HUES6 (cell line): ENCODE measurements at regions not wholly inside any gene's neighbourhood (a gene's known extent, or its start where the extent isn't known, plus 50 kb on each side); places are given as distances from the start of the nearest gene placed in this dataset.

ENCODE experiments used
- H3K27ac ChIP-seq: 2 replicates; pipeline ENCODE4 v1.7.0; 2013; ENCODE audit warnings: low read depth, mild to moderate bottlenecking, low read length, inconsistent platforms
- H3K27me3 ChIP-seq: 2 replicates; pipeline ENCODE4 v1.6.1; 2013; ENCODE audit warnings: low read length; ENCODE audit not compliant: control insufficient read depth, insufficient read depth
- H3K36me3 ChIP-seq: 2 replicates; pipeline ENCODE4 v1.6.1; 2013; ENCODE audit warnings: low read length; ENCODE audit not compliant: control insufficient read depth, insufficient read depth
- H3K4me1 ChIP-seq: 2 replicates; pipeline ENCODE4 v1.6.1; 2013; ENCODE audit warnings: low read length; ENCODE audit not compliant: control insufficient read depth, insufficient read depth
- H3K4me3 ChIP-seq: 2 replicates; pipeline ENCODE4 v1.5.1; 2013; ENCODE audit warnings: low read depth, low read length
- H3K9ac ChIP-seq: one replicate; pipeline ENCODE4 v1.6.1; 2013; ENCODE audit warnings: mild to moderate bottlenecking, low read length
- H3K9me3 ChIP-seq: 2 replicates; pipeline ENCODE4 v1.6.1; 2013; ENCODE audit warnings: low read depth, low read length; ENCODE audit not compliant: control insufficient read depth, insufficient read depth

DNA sequence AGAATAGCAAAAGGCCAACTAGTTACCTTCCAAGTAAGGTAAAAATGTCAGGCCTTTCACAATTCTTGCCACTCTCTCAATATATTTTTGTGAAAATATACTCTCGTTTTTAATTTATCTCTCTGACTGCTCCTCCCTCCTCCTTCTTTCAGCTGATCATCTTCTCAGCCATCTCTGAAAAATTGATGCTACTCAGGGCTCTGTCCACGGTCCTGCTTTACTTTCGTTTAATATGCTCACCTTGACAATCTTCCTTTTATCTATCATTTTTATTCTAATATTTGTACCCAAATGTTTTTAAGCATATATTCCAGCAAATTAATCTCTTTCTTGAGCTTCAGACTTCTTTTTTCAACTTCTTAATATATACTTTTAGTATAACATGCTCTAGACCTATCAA, 1362.1 kb downstream of the ROBO1 start:
- H3K36me3 ChIP-seq = no peaks in the 10 kb centered on the region
- no peaks in the 10 kb centered on the region for H3K9me3 ChIP-seq
- H3K9ac ChIP-seq = no peak overlapping the region
- H3K27ac ChIP-seq = no peak overlapping the region
- H3K4me1 ChIP-seq = no peaks in the 10 kb centered on the region
- H3K4me3 ChIP-seq = no peak overlapping the region
- H3K27me3 ChIP-seq = no peaks in the 10 kb centered on the region

DNA sequence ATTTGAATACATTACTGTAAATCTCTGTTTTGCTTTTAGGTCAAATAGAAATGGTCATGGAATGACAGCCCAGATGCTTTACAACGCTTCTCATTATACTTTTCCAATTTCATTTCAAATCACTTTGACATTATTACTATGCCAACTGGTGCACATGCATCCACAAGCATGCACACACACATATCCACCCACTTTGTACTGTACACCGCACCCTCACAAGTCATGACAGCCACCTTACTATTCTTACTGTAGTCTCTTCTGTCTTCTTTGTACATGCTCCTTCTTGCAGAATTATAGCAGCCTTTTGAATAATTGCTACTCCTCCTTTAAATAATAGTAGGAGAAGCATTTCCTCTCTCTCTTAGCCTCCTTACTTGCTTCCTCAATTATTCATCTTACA, 1361.4 kb downstream of the ROBO1 start:
- Histone ChIP-seq H3K27me3 (no peaks in the 10 kb centered on the region), H3K9me3 (no peaks in the 10 kb centered on the region), H3K27ac (no peak overlapping the region), H3K36me3 (no peaks in the 10 kb centered on the region), H3K9ac (no peak overlapping the region), H3K4me1 (no peaks in the 10 kb centered on the region), H3K4me3 (no peak overlapping the region)

DNA sequence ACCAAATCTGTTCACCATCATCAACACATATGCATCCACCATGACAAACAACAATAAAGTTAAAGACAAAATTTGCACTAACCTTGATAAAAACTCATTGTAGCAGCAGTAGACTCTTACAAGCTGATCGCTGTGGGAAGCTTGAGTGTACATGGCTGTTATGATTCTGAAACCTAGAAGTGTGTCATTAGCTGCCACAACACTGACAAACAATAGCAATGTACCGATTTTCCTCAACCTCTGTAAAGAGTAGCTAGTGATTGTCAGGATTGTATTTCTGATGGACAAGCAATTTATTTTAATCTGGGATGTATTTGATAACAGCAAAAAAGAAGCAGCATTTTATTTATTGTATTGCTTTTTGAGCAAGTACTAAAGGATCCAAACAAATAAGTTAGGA, 1357.7 kb downstream of the ROBO1 start:
- Histone ChIP-seq H3K27me3 (no peaks in the 10 kb centered on the region), H3K4me1 (no peaks in the 10 kb centered on the region), H3K36me3 (no peaks in the 10 kb centered on the region), H3K4me3 (no peak overlapping the region), H3K9ac (no peak overlapping the region), H3K9me3 (no peaks in the 10 kb centered on the region), H3K27ac (no peak overlapping the region)

DNA sequence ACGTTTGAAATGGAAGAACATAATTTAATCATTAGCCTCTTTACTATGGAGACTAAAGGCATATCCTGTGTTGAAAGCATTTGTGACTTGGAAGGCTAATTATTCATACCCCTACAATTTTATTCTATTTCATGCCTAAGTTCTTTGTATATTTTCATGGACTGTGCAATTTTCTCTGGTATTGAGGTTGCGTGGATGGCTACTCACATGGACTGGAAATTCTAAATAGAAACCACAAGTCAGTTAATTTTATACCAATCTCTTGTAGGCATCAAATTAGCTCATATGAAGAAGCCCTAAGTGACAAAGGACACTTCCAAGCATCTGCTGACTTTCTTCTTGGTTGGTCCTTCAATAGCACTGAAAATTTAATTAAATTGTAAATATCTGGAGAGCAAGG, 1353.5 kb downstream of the ROBO1 start:
- Histone ChIP-seq H3K9ac (no peak overlapping the region), H3K9me3 (no peaks in the 10 kb centered on the region), H3K36me3 (no peaks in the 10 kb centered on the region), H3K4me3 (no peak overlapping the region), H3K4me1 (no peaks in the 10 kb centered on the region), H3K27me3 (no peaks in the 10 kb centered on the region), H3K27ac (no peak overlapping the region)

DNA sequence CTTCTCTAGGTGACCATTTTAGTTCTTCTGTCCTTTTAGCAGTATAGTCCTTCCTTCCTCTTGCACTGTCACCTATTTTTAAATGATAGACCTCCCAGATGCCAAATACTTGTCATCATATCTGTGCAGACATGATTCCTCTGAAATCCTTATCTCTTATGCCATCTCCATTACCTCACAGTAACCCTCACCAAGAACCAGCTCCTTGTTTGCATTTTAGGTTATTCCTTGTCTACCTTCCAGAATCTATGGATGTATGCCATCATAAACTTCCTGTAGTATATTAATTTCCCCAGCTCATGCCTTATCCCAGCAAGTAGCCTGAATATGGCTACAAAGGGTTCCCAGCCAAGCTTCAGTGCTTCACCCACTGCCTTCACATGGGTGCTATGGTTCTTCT, 1347.2 kb downstream of the ROBO1 start:
- Histone ChIP-seq H3K27me3 (no peaks in the 10 kb centered on the region), H3K36me3 (no peaks in the 10 kb centered on the region), H3K9me3 (no peaks in the 10 kb centered on the region), H3K4me1 (peaks cover 2% of the 10 kb centered on the region; the same call in 1 of the 2 replicates), H3K9ac (no peak overlapping the region), H3K4me3 (no peak overlapping the region), H3K27ac (no peak overlapping the region)

DNA sequence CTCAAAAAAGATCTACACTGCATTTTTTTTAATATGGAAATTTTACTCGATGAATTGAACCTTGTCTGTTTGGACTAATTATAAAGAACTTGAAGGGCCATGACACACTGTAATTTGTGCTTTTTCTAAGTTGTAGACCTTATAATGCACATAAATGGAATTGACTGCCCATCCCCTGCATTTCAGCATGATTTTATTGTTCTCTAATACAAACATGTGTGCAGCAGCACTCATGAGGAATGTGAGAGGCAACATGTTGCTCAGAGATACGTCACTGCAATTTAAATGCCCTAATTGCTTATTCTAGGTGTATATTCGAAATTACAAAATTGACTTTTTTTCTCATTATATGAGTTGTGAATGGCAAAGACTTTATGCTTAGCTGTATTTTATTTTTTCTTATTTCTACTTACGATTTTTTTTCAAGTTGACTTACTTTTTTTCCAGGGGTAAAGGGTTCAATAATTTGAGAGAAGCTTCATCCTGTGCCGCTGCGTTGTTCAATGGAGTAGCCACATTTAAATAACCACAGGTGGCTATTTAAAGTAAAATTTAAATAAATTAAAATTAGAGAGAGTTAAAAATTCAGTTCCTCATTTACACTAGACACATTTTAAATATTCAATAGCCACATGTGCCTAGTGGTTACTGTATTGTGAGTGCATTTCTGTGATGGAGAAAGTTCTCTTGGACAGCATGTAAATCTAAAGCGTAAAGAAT, 1346.4 kb downstream of the ROBO1 start:
- Histone ChIP-seq H3K27me3 (no peaks in the 10 kb centered on the region), H3K9ac (no peak overlapping the region), H3K4me3 (no peak overlapping the region), H3K27ac (no peak overlapping the region), H3K36me3 (no peaks in the 10 kb centered on the region), H3K4me1 (peaks cover 2% of the 10 kb centered on the region; the same call in 1 of the 2 replicates), H3K9me3 (no peaks in the 10 kb centered on the region)

DNA sequence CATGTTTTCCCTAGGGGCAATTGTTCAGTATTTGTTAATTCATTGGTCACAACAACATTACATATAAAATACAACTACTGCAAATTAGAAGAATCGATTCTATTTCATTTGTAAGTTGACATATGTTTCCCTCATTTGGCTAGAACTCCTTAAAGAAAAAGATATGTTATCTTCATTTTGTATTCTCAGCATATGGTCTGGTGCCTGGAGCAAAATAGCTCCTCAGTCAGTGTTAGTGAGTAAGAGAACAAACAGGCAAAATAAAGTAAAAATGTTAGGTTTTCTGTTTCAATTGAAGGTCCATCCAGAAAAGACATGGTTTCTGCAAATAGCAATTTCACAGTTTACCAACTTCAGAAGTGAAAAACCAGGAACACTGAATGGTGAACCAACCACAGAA, 1343.1 kb downstream of the ROBO1 start:
- H3K4me3 ChIP-seq = no peak overlapping the region
- no peaks in the 10 kb centered on the region for H3K9me3 ChIP-seq
- H3K9ac ChIP-seq = no peak overlapping the region
- H3K27me3 ChIP-seq = no peaks in the 10 kb centered on the region
- no peak overlapping the region for H3K27ac ChIP-seq
- peaks cover 2% of the 10 kb centered on the region; the same call in 1 of the 2 replicates for H3K4me1 ChIP-seq
- no peaks in the 10 kb centered on the region for H3K36me3 ChIP-seq

DNA sequence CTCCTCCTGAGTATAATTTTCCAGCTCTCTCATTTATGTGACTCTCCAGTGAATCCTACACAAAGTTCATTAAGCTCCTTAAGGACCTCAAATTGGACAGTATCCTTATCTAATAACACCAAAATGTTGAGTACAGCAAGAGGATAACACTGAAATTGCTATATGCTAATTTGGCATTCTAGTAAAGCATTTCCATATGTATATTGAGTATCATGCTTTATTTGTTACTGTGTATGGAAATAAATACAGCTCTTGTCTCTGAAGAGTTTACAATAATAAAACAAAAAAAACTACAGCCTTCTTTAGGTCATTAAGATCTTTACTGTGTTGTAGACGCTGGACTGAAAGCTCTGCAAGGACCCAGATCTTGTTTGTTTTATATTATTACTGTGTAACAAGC, 1341.3 kb downstream of the ROBO1 start:
- H3K9me3 ChIP-seq = peaks cover 5% of the 10 kb centered on the region
- no peak overlapping the region for H3K9ac ChIP-seq
- no peaks in the 10 kb centered on the region for H3K27me3 ChIP-seq
- H3K27ac ChIP-seq = no peak overlapping the region
- H3K4me3 ChIP-seq = no peak overlapping the region
- peaks cover 2% of the 10 kb centered on the region; the same call in 1 of the 2 replicates for H3K4me1 ChIP-seq
- H3K36me3 ChIP-seq = no peaks in the 10 kb centered on the region

DNA sequence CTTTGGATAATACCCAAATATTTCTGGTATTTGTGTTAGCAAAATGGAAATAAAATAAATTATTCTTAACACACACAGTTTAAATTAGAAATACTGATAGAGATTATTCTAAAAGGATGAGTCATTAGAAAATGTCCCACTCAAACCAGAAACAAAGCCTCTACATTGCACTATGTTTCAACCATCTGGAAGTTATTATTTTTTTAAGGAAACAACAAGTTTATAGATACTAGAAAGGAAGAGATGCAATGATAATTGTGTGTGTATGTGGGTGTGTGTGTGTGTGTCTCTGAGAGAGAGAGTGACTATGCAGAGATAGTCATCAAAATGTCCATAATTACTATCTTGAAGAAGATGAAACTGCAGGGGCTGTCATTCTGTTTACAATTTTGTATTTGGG, 1340.5 kb downstream of the ROBO1 start:
- peaks cover 5% of the 10 kb centered on the region for H3K9me3 ChIP-seq
- H3K4me1 ChIP-seq = no peaks in the 10 kb centered on the region
- no peaks in the 10 kb centered on the region for H3K36me3 ChIP-seq
- H3K27ac ChIP-seq = no peak overlapping the region
- no peak overlapping the region for H3K4me3 ChIP-seq
- H3K27me3 ChIP-seq = no peaks in the 10 kb centered on the region
- no peak overlapping the region for H3K9ac ChIP-seq

DNA sequence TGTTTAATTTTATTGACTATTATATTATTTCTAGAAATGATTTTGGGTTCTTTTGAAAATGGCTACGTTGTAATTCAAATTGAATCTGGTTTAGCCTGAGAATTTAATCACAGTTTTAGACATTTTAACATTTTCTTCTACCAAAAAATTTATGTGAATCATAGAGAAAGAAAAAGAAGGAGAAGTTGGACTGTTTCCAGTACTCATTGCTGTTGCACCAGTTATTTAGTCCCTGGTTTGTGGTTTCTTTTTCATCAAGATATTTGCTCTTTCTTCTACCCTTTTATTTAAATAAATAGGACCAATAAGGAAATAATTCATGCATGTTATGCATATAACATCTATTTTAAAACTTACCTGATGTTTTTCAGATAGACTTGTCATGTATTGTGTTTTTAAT, 1337.1 kb downstream of the ROBO1 start:
- Histone ChIP-seq H3K36me3 (no peaks in the 10 kb centered on the region), H3K27ac (no peak overlapping the region), H3K9me3 (peaks cover 5% of the 10 kb centered on the region), H3K9ac (no peak overlapping the region), H3K4me1 (no peaks in the 10 kb centered on the region), H3K27me3 (no peaks in the 10 kb centered on the region), H3K4me3 (no peak overlapping the region)

DNA sequence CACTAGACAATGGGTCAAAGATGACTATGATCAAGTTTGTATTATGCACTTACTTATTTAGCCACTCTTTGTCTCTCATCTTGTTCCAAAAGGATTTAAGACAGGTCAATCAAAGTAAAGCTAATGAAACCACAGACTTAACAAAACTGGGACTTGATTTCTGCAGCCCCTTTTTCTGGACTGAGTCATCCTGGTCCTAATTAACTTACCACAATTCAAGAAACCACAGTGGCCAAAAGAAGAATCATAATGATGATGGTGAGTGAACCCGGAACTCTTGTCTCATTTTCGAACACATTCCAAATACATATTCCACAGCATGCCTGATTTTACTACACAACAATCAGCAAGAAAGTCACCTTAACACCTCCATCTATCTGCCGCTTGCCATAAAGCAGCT, 1333.0 kb downstream of the ROBO1 start:
- Histone ChIP-seq H3K9me3 (peaks cover 5% of the 10 kb centered on the region), H3K36me3 (no peaks in the 10 kb centered on the region), H3K4me3 (no peak overlapping the region), H3K4me1 (no peaks in the 10 kb centered on the region), H3K27me3 (no peaks in the 10 kb centered on the region), H3K27ac (no peak overlapping the region), H3K9ac (no peak overlapping the region)
